AG04449 (cell line): ENCODE measurements at regions not wholly inside any gene's neighbourhood (a gene's known extent, or its start where the extent isn't known, plus 50 kb on each side); places are given as distances from the start of the nearest gene placed in this dataset.

Experiments
- CTCF ChIA-PET: fragments of 350-600 bp; formaldehyde crosslinking; extraction: SDS; loops from one replicate; lab custom pipeline; 2021; ENCODE audit warnings: antibody characterized with exemption; lab: Yijun Ruan, JAX
- POLR2A ChIA-PET: fragments of 400-600, 350-600 bp; formaldehyde crosslinking; extraction: SDS; loops from one replicate; lab custom pipeline; 2020; ENCODE audit warnings: antibody characterized with exemption, inconsistent platforms; lab: Yijun Ruan, JAX
- DNase-seq: peaks from one replicate; pipeline ENCODE4 v3.0.0-alpha.2; 2010; ENCODE audit warnings: low read depth, low spot score
- H3K4me3 ChIP-seq: 2 replicates; pipeline ENCODE4 v1.5.1; 2011; ENCODE audit warnings: low read depth, mild to moderate bottlenecking, control low read depth, low read length
- TF ChIP-seq, protein P1 (sequence below): IDR thresholded peaks from one replicate; pipeline ENCODE4 v1.5.1; 2011; ENCODE audit warnings: mild to moderate bottlenecking, moderate library complexity, low read length, control low read depth, inconsistent platforms; ENCODE audit not compliant: insufficient read depth; ENCODE audit errors: missing control alignments

DNA sequence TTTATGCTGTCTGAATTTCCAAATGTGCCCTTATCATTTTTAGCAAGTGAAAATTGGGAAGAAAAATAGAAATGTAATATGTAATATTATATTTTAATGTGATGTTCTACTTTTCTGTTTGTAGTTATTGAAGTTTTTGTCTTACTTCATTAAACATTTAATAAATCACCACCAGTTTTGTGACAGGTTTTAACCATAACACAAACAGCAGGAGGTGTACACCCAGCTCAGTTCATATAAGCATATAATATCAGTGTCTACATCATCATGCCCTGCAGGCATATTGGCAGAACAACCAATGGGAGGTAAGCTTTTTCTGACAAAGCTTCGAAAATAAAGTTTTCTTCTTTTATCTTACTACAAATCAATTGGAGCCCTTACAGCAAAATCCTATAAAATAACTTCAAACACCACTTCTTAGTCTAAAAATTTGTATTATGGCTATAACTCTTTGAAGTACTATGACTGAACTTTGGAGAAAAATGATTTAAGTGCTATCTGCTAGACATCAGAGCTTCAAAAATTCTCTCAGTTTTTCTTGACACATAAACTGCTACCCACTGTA, 236.7 kb downstream of the BARHL2 start:
- no peak for DNase-seq
- TF ChIP-seq, protein P1, sequence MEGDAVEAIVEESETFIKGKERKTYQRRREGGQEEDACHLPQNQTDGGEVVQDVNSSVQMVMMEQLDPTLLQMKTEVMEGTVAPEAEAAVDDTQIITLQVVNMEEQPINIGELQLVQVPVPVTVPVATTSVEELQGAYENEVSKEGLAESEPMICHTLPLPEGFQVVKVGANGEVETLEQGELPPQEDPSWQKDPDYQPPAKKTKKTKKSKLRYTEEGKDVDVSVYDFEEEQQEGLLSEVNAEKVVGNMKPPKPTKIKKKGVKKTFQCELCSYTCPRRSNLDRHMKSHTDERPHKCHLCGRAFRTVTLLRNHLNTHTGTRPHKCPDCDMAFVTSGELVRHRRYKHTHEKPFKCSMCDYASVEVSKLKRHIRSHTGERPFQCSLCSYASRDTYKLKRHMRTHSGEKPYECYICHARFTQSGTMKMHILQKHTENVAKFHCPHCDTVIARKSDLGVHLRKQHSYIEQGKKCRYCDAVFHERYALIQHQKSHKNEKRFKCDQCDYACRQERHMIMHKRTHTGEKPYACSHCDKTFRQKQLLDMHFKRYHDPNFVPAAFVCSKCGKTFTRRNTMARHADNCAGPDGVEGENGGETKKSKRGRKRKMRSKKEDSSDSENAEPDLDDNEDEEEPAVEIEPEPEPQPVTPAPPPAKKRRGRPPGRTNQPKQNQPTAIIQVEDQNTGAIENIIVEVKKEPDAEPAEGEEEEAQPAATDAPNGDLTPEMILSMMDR: no peak
- ChIA-PET POLR2A (no interaction called here), CTCF (no interaction called here)
- H3K4me3 ChIP-seq: no peak overlapping the region

DNA sequence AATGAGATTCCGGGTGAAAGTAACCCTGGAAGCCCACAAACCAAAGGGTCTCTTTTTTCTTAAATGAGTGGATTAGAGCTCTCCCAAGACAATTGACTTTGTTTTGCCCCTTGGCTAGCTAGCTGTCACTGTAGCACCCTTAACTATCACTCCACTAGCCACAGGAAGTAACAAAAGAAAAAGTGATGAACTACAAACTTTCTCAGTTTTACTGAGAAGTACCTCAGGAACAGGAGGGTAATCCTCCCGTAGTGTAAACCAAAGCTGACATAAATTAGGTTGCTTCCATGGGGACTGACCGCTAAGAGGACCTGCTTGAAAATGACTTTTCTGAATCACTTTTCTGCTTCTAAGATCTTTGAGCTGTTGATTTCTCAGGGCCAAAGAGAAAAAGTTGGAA, 240.1 kb downstream of the BARHL2 start:
- TF ChIP-seq, protein P1: no peak
- no peak for DNase-seq
- CTCF ChIA-PET: no interaction called here
- POLR2A ChIA-PET: no interaction called here
- no peak overlapping the region for H3K4me3 ChIP-seq

DNA sequence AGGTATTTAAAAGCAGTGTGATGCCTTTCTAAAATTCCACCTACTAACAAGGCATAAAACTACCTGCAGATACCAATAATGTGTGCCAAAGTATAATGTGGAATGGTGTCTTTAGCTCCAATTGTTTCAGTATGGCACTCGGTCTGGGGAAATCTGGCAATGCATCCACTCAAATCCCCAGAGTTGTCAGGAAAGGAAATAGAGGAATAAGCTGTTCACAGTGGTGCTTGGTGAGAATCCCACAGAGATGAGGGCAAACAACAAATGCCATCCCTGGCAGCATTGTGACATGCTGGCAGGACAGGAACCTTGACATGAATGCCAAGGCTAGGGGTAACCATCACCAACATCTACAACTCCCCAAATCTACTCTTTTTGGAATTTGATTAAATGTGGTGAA, 240.7 kb downstream of the BARHL2 start:
- CTCF ChIA-PET: interaction anchor here (1.4 kb wide), 1 partner anchor 689 kb away, joined by 3 read pairs; no protein-coding TSS in a partner anchor

DNA sequence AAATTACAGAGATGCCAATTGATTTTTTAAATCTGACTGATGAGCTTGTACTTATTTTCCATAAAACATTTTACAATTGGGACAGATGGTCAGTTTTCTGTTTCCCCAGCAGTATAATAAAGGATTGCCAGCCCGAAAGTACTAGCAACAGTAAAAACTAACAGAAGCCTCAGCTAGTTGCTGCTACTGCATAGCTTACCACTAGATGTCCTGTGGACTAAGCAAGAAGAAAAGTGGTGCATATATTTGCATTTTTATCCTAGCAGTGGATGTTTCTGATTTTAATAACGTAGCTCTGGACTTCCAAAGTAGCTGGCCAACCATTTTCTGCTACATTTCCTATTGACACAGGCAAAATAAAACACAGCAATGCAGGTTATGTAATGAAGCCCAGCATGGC, 241.5 kb downstream of the BARHL2 start:
- ChIA-PET CTCF (interaction anchor here (1.4 kb wide), 1 partner anchor 690 kb away, joined by 3 read pairs; no protein-coding TSS in a partner anchor), POLR2A (no interaction called here)
- TF ChIP-seq, protein P1: no peak
- H3K4me3 ChIP-seq: no peak overlapping the region
- no peak for DNase-seq

More for the DNA sequence above, 240.7 kb downstream of the BARHL2 start:
- no peak overlapping the region for H3K4me3 ChIP-seq
- POLR2A ChIA-PET: no interaction called here
- TF ChIP-seq, protein P1: no peak
- no peak for DNase-seq

DNA sequence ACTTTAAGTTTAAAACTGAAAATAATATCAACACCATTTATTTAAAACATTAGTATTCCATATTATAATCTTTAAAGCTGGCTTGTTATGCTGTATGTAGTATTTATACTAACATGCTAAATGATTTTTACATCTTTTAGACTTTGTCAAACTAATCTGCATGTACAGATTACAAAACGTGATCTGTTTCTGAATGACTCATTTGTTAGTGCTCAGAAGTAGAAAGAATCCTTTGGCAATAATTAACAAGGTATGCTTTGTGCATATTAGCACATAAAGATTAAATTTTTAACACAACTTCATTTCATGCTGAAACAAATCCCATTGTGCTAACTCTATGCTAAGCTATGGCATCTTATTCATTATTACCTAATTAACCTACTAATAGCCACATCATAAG, 242.4 kb downstream of the BARHL2 start:
- no peak overlapping the region for H3K4me3 ChIP-seq
- ChIA-PET CTCF (no interaction called here), POLR2A (no interaction called here)
- DNase-seq: no peak
- TF ChIP-seq, protein P1: no peak

DNA sequence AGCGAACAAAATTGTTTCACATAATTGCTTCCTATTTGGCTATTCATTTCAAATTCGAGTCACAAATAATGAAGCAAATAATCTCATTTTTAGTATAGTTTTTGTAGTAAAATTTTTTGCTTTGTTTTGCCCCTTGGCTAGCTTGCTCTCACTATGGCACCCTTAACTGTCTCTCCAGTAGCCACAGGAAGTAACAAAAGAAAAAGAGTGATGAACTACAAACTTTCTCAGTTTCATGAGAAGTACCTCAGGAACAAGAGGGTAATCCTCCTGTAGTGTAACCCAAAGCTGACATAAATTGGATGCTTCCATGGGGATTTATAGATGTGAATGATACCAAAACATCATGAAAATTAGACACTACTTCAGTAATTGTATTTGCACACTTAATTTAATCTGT, 242.9 kb downstream of the BARHL2 start:
- ChIA-PET CTCF (no interaction called here), POLR2A (no interaction called here)
- no peak for DNase-seq
- H3K4me3 ChIP-seq: no peak overlapping the region
- TF ChIP-seq, protein P1: no peak
